HEK293 (cell line): ENCODE measurements at regions not wholly inside any gene's neighbourhood (a gene's known extent, or its start where the extent isn't known, plus 50 kb on each side); places are given as distances from the start of the nearest gene placed in this dataset.
"Not testable (repeated sequence)": the region's sequence is repeated elsewhere in the genome, so short reads cannot be mapped to it uniquely, and the experiment has no call there.

Source experiments
- CTCF ChIA-PET: fragments of 350-600 bp; formaldehyde crosslinking; extraction: SDS; loops from one replicate; lab custom pipeline; 2021; ENCODE audit warnings: antibody characterized with exemption; lab: Yijun Ruan, JAX
- POLR2A ChIA-PET: fragments of 300-600 bp; formaldehyde crosslinking; extraction: SDS; loops from one replicate; lab custom pipeline; 2020; ENCODE audit warnings: antibody characterized with exemption, inconsistent platforms; lab: Yijun Ruan, JAX
- H3K27ac ChIP-seq: fragments of 200-500 bp; sonication (Bioruptor generic); 2 replicates; pipeline ENCODE4 v1.5.1; 2014; ENCODE audit warnings: low read depth, low read length, control low read depth, inconsistent platforms; ENCODE audit errors: extremely low read depth
- H3K36me3 ChIP-seq, 2 experiments: fragments of 200-500 bp in 1 of 2; sonication (Bioruptor generic) in 1 of 2; 1 replicate in 1 of 2; 2 replicates in 1 of 2; pipeline ENCODE4 v1.5.1; 2014 to 2017; ENCODE audit warnings: inconsistent platforms in 2 of 2, low read length in 2 of 2; ENCODE audit not compliant: control insufficient read depth in 2 of 2, insufficient read depth in 1 of 2
- H3K4me1 ChIP-seq: fragments of 200-500 bp; sonication (Bioruptor generic); 2 replicates; pipeline ENCODE4 v1.5.1; 2014; ENCODE audit warnings: mild to moderate bottlenecking, low read length, inconsistent platforms; ENCODE audit not compliant: control insufficient read depth, insufficient read depth
- H3K4me3 ChIP-seq: 2 replicates; pipeline ENCODE4 v1.5.1; 2011; ENCODE audit warnings: low read depth, mild to moderate bottlenecking, control low read depth, low read length, moderate library complexity
- H3K9me3 ChIP-seq: fragments of 200-500 bp; sonication (Bioruptor generic); 2 replicates; pipeline ENCODE4 v1.5.1; 2014; ENCODE audit warnings: low read depth, low read length, inconsistent platforms; ENCODE audit not compliant: control insufficient read depth, insufficient read depth
- SP2 ChIP-seq: fragments of 450-650 bp; formaldehyde crosslinking; IDR thresholded peaks from 2 replicates; pipeline ENCODE4 v1.5.1; 2016; ENCODE audit warnings: missing biosample characterization, missing genetic modification characterization
- ZBTB26 ChIP-seq: fragments of 450-650 bp; formaldehyde crosslinking; optimal IDR thresholded peaks from 2 replicates; pipeline ENCODE3; 2016; ENCODE audit warnings: missing biosample characterization, mild to moderate bottlenecking, missing genetic modification characterization
- ZFHX2 ChIP-seq: fragments of 450-650 bp; formaldehyde crosslinking; conservative IDR thresholded peaks from 2 replicates; pipeline ENCODE4 v1.5.1; 2016; ENCODE audit warnings: missing biosample characterization, missing genetic modification characterization
- ZNF426 ChIP-seq: fragments of 450-650 bp; formaldehyde crosslinking; IDR thresholded peaks from 2 replicates; pipeline ENCODE4 v1.5.1; 2017; ENCODE audit warnings: missing biosample characterization, missing genetic modification characterization, mild to moderate bottlenecking, inconsistent platforms, moderate library complexity
- TF ChIP-seq, protein P1 (sequence below): fragments of 450-650 bp; formaldehyde crosslinking; conservative IDR thresholded peaks from 2 replicates; pipeline ENCODE4 v1.5.1; 2016; ENCODE audit warnings: low read depth, missing biosample characterization, missing genetic modification characterization
- TF ChIP-seq, protein P2 (sequence below): fragments of 450-650 bp; formaldehyde crosslinking; conservative IDR thresholded peaks from 2 replicates; pipeline ENCODE4 v1.5.1; 2016; ENCODE audit warnings: low read depth, missing biosample characterization, missing genetic modification characterization

- 0 out of 2 replicates have a peak, but pooled peaks have one; percentile 8 for TF ChIP-seq ZFHX2 (tag by site-specific recombination)
- peak; percentile 13; the same call in 1 of the 2 replicates for TF ChIP-seq SP2
- TF ChIP-seq ZBTB26, result peak; percentile 37
- H3K36me3 ChIP-seq, H3K9me3 ChIP-seq, CTCF ChIA-PET, H3K4me3 ChIP-seq, POLR2A ChIA-PET, H3K27ac ChIP-seq, H3K4me1 ChIP-seq: not testable (repeated sequence)
Observed at GRCh38 chr1:149285638-149286037, 182.3 kb upstream of the NBPF9 start.

GRCh38 chr1:149288580-149288979 is 185.2 kb upstream of the NBPF9 start:
- H3K27ac ChIP-seq, H3K9me3 ChIP-seq, CTCF ChIA-PET, H3K4me1 ChIP-seq, H3K36me3 ChIP-seq, POLR2A ChIA-PET, H3K4me3 ChIP-seq: not testable (repeated sequence)

- CTCF ChIA-PET, H3K4me1 ChIP-seq, H3K9me3 ChIP-seq, H3K27ac ChIP-seq, POLR2A ChIA-PET, H3K36me3 ChIP-seq, H3K4me3 ChIP-seq: not testable (repeated sequence)
Observed at GRCh38 chr1:149300478-149301218, 174.2 kb upstream of the NBPF19 start.

GRCh38 chr1:149301282-149301681 is 173.6 kb upstream of the NBPF19 start:
- H3K4me3 ChIP-seq, H3K27ac ChIP-seq, H3K9me3 ChIP-seq, POLR2A ChIA-PET, CTCF ChIA-PET, H3K4me1 ChIP-seq, H3K36me3 ChIP-seq: not testable (repeated sequence)

- POLR2A ChIA-PET, CTCF ChIA-PET, H3K36me3 ChIP-seq, H3K4me3 ChIP-seq, H3K9me3 ChIP-seq, H3K4me1 ChIP-seq, H3K27ac ChIP-seq: not testable (repeated sequence)
Observed at GRCh38 chr1:149304796-149305195, 170.0 kb upstream of the NBPF19 start.

DNA sequence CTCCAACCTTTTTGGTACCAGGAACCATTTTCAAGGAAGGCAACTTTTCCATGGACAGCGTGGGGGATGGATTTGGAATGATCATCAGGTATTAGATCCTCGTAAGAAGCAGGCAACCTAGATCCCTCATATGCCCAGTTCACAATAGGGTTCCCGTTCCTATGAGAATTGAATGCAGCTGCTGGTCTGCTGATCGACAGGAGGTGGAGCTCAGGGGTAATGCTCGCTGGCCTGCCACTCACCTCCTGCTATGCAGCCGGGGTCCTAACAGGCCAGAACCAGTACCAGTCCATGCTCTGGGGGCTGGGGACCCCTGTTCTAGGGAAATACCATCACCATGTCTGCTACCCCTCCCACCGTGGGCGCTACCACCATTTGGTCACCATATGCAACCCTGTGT is 167.2 kb upstream of the NBPF19 start:
- H3K9me3 ChIP-seq, H3K4me1 ChIP-seq, H3K4me3 ChIP-seq, H3K36me3 ChIP-seq, CTCF ChIA-PET, H3K27ac ChIP-seq, POLR2A ChIA-PET: not testable (repeated sequence)

DNA sequence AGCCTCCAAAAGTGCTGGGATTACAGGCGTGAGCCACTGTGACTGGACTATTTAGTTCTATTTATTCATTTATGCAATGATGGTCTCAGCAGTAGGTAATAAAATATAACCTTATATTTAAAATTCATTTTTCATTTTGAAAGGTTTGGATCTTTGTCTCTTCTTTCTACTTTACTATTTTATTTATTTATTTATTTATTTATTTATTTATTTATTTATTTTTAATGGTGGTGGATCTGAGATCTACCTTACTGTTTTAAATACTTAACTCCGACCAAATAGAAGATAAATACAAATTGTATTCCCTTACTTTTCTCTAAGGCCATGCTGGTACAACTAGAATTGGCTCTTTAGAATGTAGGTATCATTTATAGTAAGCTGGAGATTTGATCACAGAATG is 159.9 kb upstream of the NBPF19 start:
- POLR2A ChIA-PET, CTCF ChIA-PET, H3K27ac ChIP-seq, H3K36me3 ChIP-seq, H3K9me3 ChIP-seq, H3K4me3 ChIP-seq, H3K4me1 ChIP-seq: not testable (repeated sequence)
- peak; percentile 42 for TF ChIP-seq ZNF426
- TF ChIP-seq, protein P1, sequence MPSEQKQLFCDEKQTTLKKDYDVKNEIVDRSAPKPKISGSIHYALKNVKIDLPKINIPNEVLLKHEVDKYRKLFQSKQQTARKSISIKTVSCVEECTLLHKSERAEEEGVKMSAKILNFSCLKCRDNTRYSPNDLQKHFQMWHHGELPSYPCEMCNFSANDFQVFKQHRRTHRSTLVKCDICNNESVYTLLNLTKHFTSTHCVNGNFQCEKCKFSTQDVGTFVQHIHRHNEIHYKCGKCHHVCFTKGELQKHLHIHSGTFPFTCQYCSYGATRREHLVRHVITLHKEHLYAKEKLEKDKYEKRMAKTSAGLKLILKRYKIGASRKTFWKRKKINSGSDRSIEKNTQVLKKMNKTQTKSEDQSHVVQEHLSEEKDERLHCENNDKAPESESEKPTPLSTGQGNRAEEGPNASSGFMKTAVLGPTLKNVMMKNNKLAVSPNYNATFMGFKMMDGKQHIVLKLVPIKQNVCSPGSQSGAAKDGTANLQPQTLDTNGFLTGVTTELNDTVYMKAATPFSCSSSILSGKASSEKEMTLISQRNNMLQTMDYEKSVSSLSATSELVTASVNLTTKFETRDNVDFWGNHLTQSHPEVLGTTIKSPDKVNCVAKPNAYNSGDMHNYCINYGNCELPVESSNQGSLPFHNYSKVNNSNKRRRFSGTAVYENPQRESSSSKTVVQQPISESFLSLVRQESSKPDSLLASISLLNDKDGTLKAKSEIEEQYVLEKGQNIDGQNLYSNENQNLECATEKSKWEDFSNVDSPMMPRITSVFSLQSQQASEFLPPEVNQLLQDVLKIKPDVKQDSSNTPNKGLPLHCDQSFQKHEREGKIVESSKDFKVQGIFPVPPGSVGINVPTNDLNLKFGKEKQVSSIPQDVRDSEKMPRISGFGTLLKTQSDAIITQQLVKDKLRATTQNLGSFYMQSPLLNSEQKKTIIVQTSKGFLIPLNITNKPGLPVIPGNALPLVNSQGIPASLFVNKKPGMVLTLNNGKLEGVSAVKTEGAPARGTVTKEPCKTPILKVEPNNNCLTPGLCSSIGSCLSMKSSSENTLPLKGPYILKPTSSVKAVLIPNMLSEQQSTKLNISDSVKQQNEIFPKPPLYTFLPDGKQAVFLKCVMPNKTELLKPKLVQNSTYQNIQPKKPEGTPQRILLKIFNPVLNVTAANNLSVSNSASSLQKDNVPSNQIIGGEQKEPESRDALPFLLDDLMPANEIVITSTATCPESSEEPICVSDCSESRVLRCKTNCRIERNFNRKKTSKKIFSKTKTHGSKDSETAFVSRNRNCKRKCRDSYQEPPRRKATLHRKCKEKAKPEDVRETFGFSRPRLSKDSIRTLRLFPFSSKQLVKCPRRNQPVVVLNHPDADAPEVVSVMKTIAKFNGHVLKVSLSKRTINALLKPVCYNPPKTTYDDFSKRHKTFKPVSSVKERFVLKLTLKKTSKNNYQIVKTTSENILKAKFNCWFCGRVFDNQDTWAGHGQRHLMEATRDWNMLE (tag by site-specific recombination), result peak; percentile 66
- TF ChIP-seq, protein P2, sequence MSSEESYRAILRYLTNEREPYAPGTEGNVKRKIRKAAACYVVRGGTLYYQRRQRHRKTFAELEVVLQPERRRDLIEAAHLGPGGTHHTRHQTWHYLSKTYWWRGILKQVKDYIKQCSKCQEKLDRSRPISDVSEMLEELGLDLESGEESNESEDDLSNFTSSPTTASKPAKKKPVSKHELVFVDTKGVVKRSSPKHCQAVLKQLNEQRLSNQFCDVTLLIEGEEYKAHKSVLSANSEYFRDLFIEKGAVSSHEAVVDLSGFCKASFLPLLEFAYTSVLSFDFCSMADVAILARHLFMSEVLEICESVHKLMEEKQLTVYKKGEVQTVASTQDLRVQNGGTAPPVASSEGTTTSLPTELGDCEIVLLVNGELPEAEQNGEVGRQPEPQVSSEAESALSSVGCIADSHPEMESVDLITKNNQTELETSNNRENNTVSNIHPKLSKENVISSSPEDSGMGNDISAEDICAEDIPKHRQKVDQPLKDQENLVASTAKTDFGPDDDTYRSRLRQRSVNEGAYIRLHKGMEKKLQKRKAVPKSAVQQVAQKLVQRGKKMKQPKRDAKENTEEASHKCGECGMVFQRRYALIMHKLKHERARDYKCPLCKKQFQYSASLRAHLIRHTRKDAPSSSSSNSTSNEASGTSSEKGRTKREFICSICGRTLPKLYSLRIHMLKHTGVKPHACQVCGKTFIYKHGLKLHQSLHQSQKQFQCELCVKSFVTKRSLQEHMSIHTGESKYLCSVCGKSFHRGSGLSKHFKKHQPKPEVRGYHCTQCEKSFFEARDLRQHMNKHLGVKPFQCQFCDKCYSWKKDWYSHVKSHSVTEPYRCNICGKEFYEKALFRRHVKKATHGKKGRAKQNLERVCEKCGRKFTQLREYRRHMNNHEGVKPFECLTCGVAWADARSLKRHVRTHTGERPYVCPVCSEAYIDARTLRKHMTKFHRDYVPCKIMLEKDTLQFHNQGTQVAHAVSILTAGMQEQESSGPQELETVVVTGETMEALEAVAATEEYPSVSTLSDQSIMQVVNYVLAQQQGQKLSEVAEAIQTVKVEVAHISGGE, result peak; percentile 56
